Germinal center (tissue), 1 donor: ENCODE measurements at regions not wholly inside any gene's neighbourhood (a gene's known extent, or its start where the extent isn't known, plus 50 kb on each side); places are given as distances from the start of the nearest gene placed in this dataset.

Experiments
- DNase-seq: peaks from one replicate; pipeline ENCODE4 v3.0.0; 2012; ENCODE audit warnings: mixed read lengths, low spot score

DNA sequence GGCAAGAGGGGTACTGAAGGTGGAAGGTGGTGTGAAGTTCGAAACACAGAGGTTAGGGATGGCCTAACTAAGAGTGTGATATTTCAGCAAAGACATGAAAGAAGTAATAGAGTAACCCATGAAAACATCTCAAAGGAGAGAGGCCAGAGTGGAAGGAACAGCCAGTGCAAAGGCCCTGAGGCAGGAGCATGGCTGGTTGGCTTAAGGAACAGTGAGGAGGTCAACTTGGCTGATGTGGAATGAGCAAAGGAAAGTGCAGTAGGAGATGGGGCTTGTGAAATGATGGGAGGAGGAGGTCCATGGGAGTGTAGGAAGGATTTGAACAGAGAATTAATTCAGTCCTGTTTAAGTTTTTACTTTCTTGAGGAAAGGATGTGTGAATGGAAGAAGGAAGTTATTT lies 178.3 kb upstream of the ZNF608 start:
- DNase-seq, result no peak

DNA sequence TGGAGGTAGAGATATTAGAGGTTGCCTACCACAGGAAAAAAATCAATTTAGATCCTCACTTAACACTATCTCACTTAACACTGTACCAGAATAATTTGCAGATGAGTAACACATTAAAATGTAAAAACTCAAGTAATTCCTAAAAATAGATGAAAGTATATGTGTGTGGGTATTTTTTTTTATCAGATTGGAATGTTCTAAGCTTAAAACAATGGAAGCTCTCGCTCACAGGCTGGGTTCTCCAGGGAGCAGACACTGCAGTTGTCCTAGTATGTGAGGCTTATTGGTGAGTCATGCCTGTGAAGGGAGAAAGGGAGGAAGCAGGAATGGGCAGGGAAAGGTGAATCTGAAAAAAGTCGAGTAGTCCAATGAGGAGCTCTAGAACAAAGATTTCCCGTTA lies 181.3 kb upstream of the ZNF608 start:
- DNase-seq, result no peak

- no peak for DNase-seq
These were observed 182.6 kb upstream of the ZNF608 start for GRCh38 chr5:124929000-124929399.

DNA sequence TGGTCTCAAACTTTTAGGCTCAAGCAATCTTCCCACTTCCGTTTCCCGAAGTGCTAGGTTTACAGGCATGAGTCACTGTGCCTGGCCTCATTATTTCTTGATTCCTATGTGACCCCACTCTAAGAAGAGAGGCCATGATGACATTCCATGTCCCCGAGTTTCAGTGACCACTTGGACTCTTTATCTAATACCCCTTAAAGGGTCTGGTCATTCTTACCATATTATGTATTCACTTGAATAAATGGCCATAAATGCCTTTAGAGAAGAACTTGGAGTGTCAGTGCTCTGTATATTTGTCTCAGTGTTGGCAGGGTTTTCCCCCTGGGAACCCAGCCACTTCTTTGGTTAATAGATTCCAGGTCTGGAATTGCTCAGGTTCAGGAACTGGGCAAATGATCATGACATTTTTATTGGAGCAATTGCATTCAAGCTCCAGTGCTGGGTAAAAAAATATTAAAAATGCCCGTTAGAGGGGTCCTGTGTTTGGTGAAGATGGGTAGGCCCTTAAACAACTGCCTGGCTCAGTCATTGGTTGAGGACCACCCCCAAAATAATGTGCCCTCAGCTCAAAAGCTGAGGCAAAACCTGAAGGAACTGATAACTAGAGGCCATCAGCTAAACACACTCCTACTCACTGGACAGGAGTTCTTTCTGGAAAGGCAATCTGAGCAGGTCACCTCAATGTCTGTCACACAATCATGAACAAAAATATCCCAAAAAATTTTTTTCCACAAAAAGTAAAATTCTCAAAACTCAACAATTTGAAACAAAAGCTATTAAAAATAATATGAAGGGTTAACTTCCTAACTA lies 186.6 kb upstream of the ZNF608 start:
- DNase-seq, result no peak

DNA sequence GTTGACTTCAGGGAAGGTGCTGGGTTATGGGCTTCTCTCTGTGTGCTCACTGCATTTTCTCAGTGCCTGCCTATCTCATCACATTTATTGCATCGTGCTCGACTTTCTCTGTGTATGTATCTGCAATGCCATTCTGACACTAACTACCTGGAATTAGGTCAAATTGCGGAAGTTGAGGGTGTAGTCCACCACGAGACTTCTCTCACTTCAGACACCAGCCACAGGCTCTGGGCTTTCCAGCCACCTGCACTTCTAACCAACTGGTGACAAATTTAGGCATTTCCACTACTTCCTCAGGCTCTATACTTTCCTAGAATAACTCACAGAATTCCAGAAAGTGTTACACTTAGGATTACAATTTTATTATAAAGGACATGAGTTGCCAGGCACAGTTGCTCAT lies 188.6 kb upstream of the ZNF608 start:
- DNase-seq, result peak; percentile 32

DNA sequence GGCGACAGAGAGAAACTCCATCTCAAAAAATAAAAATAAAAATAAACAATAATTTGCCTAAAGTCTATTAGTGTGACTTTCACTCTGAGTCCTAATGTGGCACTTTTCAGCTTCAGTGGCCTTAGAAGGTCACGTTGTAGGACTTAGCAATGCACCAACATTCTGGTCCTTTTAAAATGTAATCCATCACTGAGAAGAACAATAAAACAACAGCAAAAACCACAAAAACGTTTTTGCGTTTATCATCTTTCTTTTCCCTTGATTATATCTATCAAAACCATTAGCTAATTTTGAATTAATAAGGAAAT lies 190.1 kb upstream of the ZNF608 start:
- peak; percentile 20 for DNase-seq

DNA sequence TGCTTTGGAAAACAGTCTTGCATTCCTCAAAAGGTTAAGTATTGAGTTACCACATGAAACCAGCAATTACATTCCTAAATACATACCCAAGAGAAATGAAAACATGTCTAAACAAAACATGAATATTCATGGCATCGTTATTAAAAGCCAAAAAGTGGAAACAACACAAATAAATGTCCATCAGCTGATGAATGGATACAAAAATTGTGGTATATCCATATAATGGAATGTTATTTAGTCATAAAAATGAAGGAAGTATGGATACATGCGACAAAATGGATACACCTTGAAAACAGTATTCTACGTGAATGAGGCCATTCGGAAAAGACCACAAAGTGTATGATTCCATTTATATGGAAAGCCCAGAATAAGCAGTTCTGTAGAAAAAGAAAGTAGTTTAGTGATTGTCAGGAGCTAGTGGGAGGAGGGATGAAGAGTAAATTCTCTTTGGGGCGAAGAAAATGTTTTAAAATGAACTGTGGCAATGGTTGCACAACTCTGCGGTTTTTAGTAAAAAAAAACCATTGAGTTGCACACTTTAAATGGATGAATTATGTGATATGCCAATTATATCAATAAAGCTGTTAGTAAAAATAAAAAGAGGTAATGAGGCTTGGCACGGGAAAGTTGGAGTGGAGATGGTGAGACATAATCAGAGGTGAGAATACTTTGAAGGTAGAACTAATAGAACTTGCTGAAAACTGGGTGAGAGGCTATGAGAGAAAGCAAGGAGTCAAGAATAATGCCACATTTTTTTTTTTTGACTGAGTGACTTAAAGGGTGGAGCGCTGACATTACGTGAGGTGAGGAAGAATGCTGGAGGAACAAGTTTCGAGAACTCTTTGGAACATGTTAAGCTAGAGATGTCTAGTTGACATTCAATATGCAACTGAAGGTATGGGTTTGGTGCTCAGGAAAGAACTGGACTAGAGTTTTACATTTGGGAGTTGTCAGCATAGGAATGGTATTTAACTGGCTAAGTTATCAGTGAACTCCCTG lies 194.9 kb upstream of the ZNF608 start:
- no peak for DNase-seq

DNA sequence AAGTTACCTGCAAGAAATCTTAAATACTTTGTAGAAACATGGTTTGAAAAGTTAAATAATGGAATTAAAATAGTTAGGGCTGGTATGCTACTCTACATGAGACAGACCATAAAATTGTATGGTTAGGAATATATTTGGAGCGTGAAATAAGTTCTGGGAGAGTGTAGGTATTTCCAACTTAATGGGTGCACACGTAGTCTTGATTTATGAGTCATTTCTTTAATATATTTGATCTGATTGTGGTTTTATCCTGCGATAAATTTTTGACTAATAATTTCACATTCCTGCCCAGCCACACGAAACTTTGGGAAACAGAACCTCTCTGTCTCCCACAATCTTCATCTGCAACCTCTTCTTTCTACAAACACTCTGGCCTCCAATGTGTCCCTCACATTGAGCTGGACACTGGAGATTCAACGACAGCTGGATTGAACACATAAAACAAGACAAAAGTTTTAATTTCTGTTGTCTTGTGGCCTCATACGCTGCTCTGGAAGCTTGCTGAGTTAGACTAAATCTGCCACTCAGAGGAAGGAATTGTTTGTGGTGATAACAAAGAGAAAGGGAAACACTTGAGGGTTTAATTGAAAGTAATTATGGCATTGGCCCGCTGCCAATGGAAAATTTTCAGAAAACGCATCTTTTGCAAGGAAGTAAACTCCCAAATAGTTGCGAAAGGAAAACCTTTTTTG lies 201.8 kb upstream of the ZNF608 start:
- DNase-seq, result no peak

GRCh38 chr5:124948754-124949275 lies 202.4 kb upstream of the ZNF608 start:
- DNase-seq, result no peak

- no peak for DNase-seq
These were observed 203.4 kb upstream of the ZNF608 start for GRCh38 chr5:124949862-124950261.

- DNase-seq, result no peak
These were observed 204.7 kb upstream of the ZNF608 start for GRCh38 chr5:124951105-124951504.

- DNase-seq, result peak; percentile 36
These were observed 205.2 kb upstream of the ZNF608 start for GRCh38 chr5:124951661-124952060.

DNA sequence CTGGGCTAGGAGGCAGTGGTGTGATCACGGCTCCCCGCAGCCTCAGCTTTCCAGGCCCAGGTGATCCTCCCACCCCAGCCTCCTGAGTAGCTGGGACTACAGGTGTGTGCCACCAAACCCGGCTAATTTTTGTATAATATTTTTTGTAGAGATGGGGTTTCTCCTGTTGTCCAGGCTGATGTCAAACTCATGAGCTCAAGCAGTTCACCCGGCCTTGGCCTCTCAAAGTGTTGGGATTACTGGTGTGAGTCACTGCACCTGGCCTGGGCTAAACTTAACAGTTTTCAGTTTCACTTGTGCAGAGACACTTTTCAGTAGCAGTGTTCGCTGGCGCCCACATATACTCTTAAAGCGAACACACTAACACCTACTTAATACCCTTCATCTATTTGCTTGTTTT lies 205.6 kb upstream of the ZNF608 start:
- DNase-seq, result peak; percentile 10

DNA sequence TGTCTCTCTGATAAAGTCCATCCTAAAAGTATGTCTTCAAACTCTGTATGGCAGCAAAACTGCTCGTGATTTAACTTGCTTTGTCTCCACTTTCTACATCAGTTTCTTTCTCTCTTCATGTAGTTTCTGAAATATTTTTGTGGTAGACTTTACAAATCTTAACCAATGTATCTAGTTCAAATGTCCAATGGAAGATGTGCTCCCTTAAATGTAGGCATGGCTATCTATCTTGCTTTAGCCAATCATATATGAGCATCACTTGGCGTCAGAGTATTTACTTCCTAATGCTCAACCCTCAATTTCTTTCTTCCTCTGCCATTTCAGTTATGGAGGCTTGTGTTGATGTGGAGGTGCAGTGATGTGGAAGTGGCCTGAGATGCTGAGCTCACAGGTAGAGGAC lies 206.1 kb upstream of the ZNF608 start:
- DNase-seq, result peak; percentile 14

DNA sequence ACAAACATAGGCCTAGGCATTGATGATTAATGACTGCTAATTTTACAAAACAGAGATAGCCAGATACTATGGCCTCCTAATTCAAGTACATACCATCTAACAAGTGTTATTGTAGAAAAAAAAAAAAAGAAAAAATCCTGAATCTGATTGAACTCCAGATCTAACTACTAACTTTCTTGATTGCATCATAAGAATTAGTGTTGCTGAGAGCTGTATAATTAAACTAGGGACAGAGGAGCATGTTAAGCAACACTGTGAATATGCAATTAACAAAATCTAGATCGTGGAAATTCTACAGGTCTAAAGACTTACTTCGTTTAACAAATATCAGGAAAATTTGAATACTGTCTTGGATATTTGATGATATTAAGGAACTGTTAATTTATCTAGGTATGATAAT lies 208.3 kb upstream of the ZNF608 start:
- no peak for DNase-seq

DNA sequence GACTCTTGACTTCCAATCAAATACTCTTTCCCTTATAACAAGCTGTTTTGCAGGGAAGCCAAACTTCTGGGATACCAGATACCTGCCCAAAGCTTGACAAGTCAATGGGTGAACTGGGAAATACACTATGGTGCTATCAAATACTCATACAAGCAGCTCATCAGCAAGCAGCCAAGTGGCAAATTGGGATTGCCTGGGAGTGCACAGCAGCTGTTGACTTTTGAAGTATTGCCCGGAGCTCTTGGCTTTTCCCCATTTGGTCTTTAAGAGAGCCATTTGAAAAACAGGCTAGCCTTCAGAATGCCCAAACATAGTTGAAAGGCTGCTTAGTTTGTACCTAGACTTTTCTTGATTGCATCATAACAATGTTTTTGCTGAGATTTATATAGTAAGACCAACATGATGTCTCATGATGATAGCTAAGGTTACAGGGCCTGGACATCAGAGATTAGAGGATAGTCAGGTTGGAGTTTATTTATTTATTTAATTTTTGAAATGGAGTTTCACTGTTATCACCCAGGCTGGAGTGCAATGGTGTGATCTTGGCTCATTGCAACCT lies 210.1 kb upstream of the ZNF608 start:
- DNase-seq, result no peak

GRCh38 chr5:124957063-124957462 lies 210.6 kb upstream of the ZNF608 start:
- no peak for DNase-seq

DNA sequence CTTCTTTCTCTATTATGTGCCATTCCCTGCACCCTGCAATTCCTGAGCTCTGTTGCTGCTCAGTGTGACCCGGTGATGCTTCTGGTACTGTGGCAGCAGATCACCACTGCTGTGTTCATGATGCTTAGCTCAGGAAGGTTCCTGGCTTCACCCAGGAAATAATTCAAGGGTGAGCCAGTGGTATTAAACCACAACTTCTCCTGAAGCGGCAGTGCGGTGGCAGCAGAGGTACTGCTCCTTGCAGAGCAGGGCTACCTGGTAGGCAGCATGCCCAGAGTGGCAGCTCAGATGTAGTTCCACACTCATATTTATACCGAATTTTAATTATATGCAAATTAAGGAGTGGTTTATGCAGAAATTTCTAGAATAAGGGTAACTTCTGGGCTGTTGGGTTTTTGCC lies 213.8 kb upstream of the ZNF608 start:
- no peak for DNase-seq

GRCh38 chr5:124961521-124961920 lies 215.1 kb upstream of the ZNF608 start:
- no peak for DNase-seq

- DNase-seq, result no peak
These were observed 215.7 kb upstream of the ZNF608 start for GRCh38 chr5:124962111-124962510.

DNA sequence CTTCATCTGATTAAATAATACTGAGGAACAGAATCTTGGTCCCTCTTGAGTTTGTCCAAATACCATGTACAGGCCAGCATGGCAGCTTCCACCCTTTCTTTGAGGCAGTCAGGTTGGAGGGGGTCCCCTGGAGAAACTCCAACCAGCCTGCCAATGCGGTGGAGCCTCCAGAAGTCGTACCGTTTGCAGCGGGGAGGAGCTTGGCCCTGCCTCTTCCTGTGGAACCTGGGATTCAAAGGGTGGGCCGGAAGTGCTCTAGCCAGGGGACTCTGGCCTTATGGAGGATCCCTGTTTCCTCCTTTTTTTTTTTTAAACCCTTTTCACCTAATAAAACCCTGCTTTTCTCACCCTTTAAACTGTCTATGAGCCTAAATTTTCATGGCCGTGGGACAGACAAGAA lies 216.3 kb upstream of the ZNF608 start:
- DNase-seq, result no peak
